HCT116 (cell line): ENCODE measurements at regions not wholly inside any gene's neighbourhood (a gene's known extent, or its start where the extent isn't known, plus 50 kb on each side); places are given as distances from the start of the nearest gene placed in this dataset.

Source experiments
- EGR1 ChIP-seq: IDR thresholded peaks from 2 replicates; pipeline ENCODE4 v1.6.1; 2012; ENCODE audit warnings: low read depth
- EZH2 ChIP-seq: fragments of 200-600 bp; sonication (generic); IDR thresholded peaks from 2 replicates; pipeline ENCODE4 v1.6.1; 2017; ENCODE audit warnings: antibody characterized with exemption, mixed run types
- EZH2phosphoT487 ChIP-seq: fragments of 200-600 bp; IDR thresholded peaks from 2 replicates; pipeline ENCODE4 v1.6.1; 2018; ENCODE audit warnings: antibody characterized with exemption, borderline replicate concordance
- FOSL1 ChIP-seq: IDR thresholded peaks from 2 replicates; pipeline ENCODE4 v1.6.1; 2012; ENCODE audit warnings: low read depth
- JUND ChIP-seq: IDR thresholded peaks from 2 replicates; pipeline ENCODE4 v1.6.1; 2012
- POLR2A ChIP-seq: IDR thresholded peaks from 2 replicates; pipeline ENCODE4 v1.7.0; 2011; ENCODE audit warnings: borderline replicate concordance; ENCODE audit not compliant: insufficient read depth, insufficient read length; ENCODE audit errors: extremely low read depth
- POLR2AphosphoS5 ChIP-seq: IDR thresholded peaks from 2 replicates; pipeline ENCODE4 v1.6.1; 2011; ENCODE audit warnings: mild to moderate bottlenecking, low read depth, low read length, moderate library complexity
- TF ChIP-seq, protein P1 (sequence below), 3 experiments: fragments of 200-600 bp in 1 of 3; sonication (generic) in 1 of 3; IDR thresholded peaks in 2 of 3; conservative IDR thresholded peaks in 1 of 3; 2 replicates each; pipeline ENCODE4 v1.5.1; 2012 to 2017; ENCODE audit warnings: low read depth in 2 of 3, low read length in 2 of 3, antibody characterized with exemption in 1 of 3, borderline replicate concordance in 1 of 3, control low read depth in 1 of 3, mild to moderate bottlenecking in 1 of 3, mixed read lengths in 1 of 3, mixed run types in 1 of 3, moderate library complexity in 1 of 3; ENCODE audit not compliant: insufficient read depth in 1 of 3
- TF ChIP-seq, protein P2 (sequence below): IDR thresholded peaks from 2 replicates; pipeline ENCODE4 v1.6.1; 2012
- TF ChIP-seq, protein P3 (sequence below): IDR thresholded peaks from 2 replicates; pipeline ENCODE4 v1.6.1; 2012

DNA sequence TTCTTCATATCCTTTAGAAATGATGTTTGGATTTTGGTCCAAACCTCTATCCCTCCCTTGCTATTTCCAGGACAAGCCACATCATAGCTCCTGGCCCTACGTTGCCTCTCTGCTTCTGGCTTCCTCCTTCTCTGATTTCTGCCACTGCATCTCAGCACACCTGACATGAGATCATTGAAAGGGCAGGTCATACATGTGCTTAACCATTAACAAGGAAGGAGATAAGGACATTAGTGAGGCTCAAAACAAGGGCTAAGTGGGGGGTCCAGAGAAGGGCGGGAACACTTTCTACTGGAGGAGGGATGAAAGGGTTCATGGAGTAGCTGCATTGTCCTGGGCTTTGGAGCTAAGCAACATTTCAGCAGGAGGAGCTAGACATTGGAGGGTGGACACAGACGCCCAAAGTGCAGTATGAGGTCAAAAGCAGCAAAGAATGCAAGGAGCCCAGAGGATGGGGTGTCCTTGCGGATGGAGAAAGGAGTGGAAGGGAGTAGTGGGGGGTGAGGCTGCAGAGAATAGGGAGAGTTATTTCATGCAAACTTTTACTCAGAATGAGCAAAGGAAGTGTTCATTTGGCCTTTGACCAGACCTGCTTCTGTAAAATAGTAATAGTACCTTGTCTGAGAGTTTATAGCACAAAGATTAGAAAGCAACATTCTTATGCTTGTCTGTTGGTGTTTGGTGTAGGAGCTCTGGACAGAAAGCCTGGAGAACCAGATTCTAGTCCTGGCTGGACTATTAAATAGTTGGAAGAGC lies 102.4 kb upstream of the CREB5 start:
- TF ChIP-seq, protein P1, sequence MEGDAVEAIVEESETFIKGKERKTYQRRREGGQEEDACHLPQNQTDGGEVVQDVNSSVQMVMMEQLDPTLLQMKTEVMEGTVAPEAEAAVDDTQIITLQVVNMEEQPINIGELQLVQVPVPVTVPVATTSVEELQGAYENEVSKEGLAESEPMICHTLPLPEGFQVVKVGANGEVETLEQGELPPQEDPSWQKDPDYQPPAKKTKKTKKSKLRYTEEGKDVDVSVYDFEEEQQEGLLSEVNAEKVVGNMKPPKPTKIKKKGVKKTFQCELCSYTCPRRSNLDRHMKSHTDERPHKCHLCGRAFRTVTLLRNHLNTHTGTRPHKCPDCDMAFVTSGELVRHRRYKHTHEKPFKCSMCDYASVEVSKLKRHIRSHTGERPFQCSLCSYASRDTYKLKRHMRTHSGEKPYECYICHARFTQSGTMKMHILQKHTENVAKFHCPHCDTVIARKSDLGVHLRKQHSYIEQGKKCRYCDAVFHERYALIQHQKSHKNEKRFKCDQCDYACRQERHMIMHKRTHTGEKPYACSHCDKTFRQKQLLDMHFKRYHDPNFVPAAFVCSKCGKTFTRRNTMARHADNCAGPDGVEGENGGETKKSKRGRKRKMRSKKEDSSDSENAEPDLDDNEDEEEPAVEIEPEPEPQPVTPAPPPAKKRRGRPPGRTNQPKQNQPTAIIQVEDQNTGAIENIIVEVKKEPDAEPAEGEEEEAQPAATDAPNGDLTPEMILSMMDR (IDR thresholded peaks at IDR 0.05 in 2 of 3, conservative IDR thresholded peaks at IDR 0.05 in 1 of 3; ENCODE audit: borderline replicate concordance in 1 of 3, insufficient read depth in 1 of 3, low read depth in 2 of 3, low read length in 2 of 3), result no peak
- TF ChIP-seq FOSL1 (no peak), EZH2 (no peak), POLR2A (no peak), POLR2AphosphoS5 (no peak), EZH2phosphoT487 (no peak), EGR1 (no peak), JUND (no peak)
- TF ChIP-seq, protein P2, sequence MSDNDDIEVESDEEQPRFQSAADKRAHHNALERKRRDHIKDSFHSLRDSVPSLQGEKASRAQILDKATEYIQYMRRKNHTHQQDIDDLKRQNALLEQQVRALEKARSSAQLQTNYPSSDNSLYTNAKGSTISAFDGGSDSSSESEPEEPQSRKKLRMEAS, result no peak
- TF ChIP-seq, protein P3, sequence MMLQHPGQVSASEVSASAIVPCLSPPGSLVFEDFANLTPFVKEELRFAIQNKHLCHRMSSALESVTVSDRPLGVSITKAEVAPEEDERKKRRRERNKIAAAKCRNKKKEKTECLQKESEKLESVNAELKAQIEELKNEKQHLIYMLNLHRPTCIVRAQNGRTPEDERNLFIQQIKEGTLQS, result no peak
